ENCODE measurements at regions not wholly inside any gene's neighbourhood (a gene's known extent, or its start where the extent isn't known, plus 50 kb on each side); places are given as distances from the start of the nearest gene placed in this dataset.

GRCh38 chr18:5653802-5654201 is 110.0 kb upstream of the EPB41L3 start:
- H3K27ac ChIP-seq: no peak overlapping the region
- no peaks in the 10 kb centered on the region for H3K4me1 ChIP-seq
- no peak overlapping the region for H3K4me3 ChIP-seq
- 76% methylated on average over 3 of the region's 3 CpGs; no CpG with 5 or more reads in 1 of the 2 donors for WGBS, 2 donors (ENCODE audit: low coverage in 1 of 2)
- intact Hi-C loops (cut with DNase I; ENCODE audit: low total_unique reads): no loop called here
- no peaks in the 10 kb centered on the region for H3K27me3 ChIP-seq
- in situ Hi-C loops (cut with MboI; ENCODE audit: low pct_ligation_motif_present in 1 of 4, low pct_unique_long_range_greater_than_20kb in 1 of 4, low sequenced_read_pairs in 3 of 4): no loop called here
- H3K9me3 ChIP-seq: no peaks in the 10 kb centered on the region
- H3K36me3 ChIP-seq: no peaks in the 10 kb centered on the region
- TF ChIP-seq EP300 (IDR thresholded peaks at IDR 0.05; ENCODE audit: low read depth) (no peak), POLR2AphosphoS5 (IDR thresholded peaks at IDR 0.05) (no peak), POLR2A (IDR thresholded peaks at IDR 0.05) (no peak)
- TF ChIP-seq, protein P1, sequence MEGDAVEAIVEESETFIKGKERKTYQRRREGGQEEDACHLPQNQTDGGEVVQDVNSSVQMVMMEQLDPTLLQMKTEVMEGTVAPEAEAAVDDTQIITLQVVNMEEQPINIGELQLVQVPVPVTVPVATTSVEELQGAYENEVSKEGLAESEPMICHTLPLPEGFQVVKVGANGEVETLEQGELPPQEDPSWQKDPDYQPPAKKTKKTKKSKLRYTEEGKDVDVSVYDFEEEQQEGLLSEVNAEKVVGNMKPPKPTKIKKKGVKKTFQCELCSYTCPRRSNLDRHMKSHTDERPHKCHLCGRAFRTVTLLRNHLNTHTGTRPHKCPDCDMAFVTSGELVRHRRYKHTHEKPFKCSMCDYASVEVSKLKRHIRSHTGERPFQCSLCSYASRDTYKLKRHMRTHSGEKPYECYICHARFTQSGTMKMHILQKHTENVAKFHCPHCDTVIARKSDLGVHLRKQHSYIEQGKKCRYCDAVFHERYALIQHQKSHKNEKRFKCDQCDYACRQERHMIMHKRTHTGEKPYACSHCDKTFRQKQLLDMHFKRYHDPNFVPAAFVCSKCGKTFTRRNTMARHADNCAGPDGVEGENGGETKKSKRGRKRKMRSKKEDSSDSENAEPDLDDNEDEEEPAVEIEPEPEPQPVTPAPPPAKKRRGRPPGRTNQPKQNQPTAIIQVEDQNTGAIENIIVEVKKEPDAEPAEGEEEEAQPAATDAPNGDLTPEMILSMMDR (IDR thresholded peaks at IDR 0.05): no peak
- no peak for DNase-seq

GRCh38 chr18:5651736-5652135 is 107.9 kb upstream of the EPB41L3 start:
- no peak overlapping the region for H3K4me3 ChIP-seq
- intact Hi-C loops (cut with DNase I; ENCODE audit: low total_unique reads): no loop called here
- TF ChIP-seq POLR2AphosphoS5 (IDR thresholded peaks at IDR 0.05) (no peak), EP300 (IDR thresholded peaks at IDR 0.05; ENCODE audit: low read depth) (no peak), POLR2A (IDR thresholded peaks at IDR 0.05) (no peak)
- TF ChIP-seq, protein P1 (IDR thresholded peaks at IDR 0.05): no peak
- no peaks in the 10 kb centered on the region for H3K27me3 ChIP-seq
- DNase-seq: no peak
- no peaks in the 10 kb centered on the region for H3K36me3 ChIP-seq
- H3K4me1 ChIP-seq: no peaks in the 10 kb centered on the region
- H3K9me3 ChIP-seq: no peaks in the 10 kb centered on the region
- H3K27ac ChIP-seq: no peak overlapping the region
- in situ Hi-C loops (cut with MboI; ENCODE audit: low pct_ligation_motif_present in 1 of 4, low pct_unique_long_range_greater_than_20kb in 1 of 4, low sequenced_read_pairs in 3 of 4): no loop called here

GRCh38 chr18:5649439-5649838 is 105.6 kb upstream of the EPB41L3 start:
- no peaks in the 10 kb centered on the region for H3K27me3 ChIP-seq
- H3K9me3 ChIP-seq: no peaks in the 10 kb centered on the region
- TF ChIP-seq POLR2A (IDR thresholded peaks at IDR 0.05) (no peak), POLR2AphosphoS5 (IDR thresholded peaks at IDR 0.05) (no peak), EP300 (IDR thresholded peaks at IDR 0.05; ENCODE audit: low read depth) (no peak)
- TF ChIP-seq, protein P1 (IDR thresholded peaks at IDR 0.05): no peak
- H3K27ac ChIP-seq: no peak overlapping the region
- no peaks in the 10 kb centered on the region for H3K4me1 ChIP-seq
- no peaks in the 10 kb centered on the region for H3K36me3 ChIP-seq
- 92 to 95% methylated on average over 8 of the region's 8 CpGs for WGBS, 2 donors (ENCODE audit: low coverage in 1 of 2)
- DNase-seq: no peak
- H3K4me3 ChIP-seq: no peak overlapping the region
- in situ Hi-C loops (cut with MboI; ENCODE audit: low pct_ligation_motif_present in 1 of 4, low pct_unique_long_range_greater_than_20kb in 1 of 4, low sequenced_read_pairs in 3 of 4) (no loop called here), intact Hi-C loops (cut with DNase I; ENCODE audit: low total_unique reads) (no loop called here)

- Histone ChIP-seq H3K36me3 (no peaks in the 10 kb centered on the region), H3K27ac (no peak overlapping the region), H3K27me3 (no peaks in the 10 kb centered on the region), H3K4me3 (no peak overlapping the region), H3K9me3 (no peaks in the 10 kb centered on the region), H3K4me1 (no peaks in the 10 kb centered on the region)
- in situ Hi-C loops (cut with MboI; ENCODE audit: low pct_ligation_motif_present in 1 of 4, low pct_unique_long_range_greater_than_20kb in 1 of 4, low sequenced_read_pairs in 3 of 4): no loop called here
- intact Hi-C loops (cut with DNase I; ENCODE audit: low total_unique reads): no loop called here
- TF ChIP-seq POLR2A (IDR thresholded peaks at IDR 0.05): no peak
- TF ChIP-seq POLR2AphosphoS5 (IDR thresholded peaks at IDR 0.05): no peak
- TF ChIP-seq EP300 (IDR thresholded peaks at IDR 0.05; ENCODE audit: low read depth): no peak
- TF ChIP-seq, protein P1 (IDR thresholded peaks at IDR 0.05): no peak
- DNase-seq: no peak
- WGBS, 2 donors (ENCODE audit: low coverage in 1 of 2): 40 to 76% methylated on average over 2 to 3 of the region's 3 CpGs
Measured at GRCh38 chr18:5646739-5647138, 102.9 kb upstream of the EPB41L3 start.

All from transverse colon (tissue), 4 donors.